Neural crest cell (in vitro differentiated cells): ENCODE measurements at regions not wholly inside any gene's neighbourhood (a gene's known extent, or its start where the extent isn't known, plus 50 kb on each side); places are given as distances from the start of the nearest gene placed in this dataset.

ENCODE experiments used
- DNase-seq: peaks from one replicate; pipeline ENCODE4 v3.0.0; 2021; ENCODE audit warnings: low read depth, mixed read lengths, low spot score
- H3K27ac Mint-ChIP-seq: one replicate; pipeline ENCODE4 v1.8.0; 2021; ENCODE audit warnings: mild to moderate bottlenecking, mixed read lengths; ENCODE audit not compliant: unreplicated experiment
- H3K27me3 Mint-ChIP-seq: 2 replicates; pipeline ENCODE4 v1.8.0; 2021; ENCODE audit warnings: low read depth, mild to moderate bottlenecking, mixed read lengths
- H3K36me3 Mint-ChIP-seq: 2 replicates; pipeline ENCODE4 v1.8.0; 2021; ENCODE audit warnings: low read depth, mild to moderate bottlenecking, mixed read lengths
- H3K4me1 Mint-ChIP-seq: 2 replicates; pipeline ENCODE4 v1.8.0; 2021; ENCODE audit warnings: mixed read lengths
- H3K4me3 Mint-ChIP-seq: one replicate; pipeline ENCODE4 v1.8.0; 2021; ENCODE audit warnings: mild to moderate bottlenecking, mixed read lengths
- H3K9me3 Mint-ChIP-seq: 2 replicates; pipeline ENCODE4 v1.8.0; 2021; ENCODE audit warnings: mixed read lengths
- CTCF ChIP-seq: fragments of 200-600 bp; sonication (generic); conservative IDR thresholded peaks from 2 replicates; pipeline ENCODE4 v1.5.0; 2021; ENCODE audit warnings: antibody characterized with exemption, mild to moderate bottlenecking

GRCh38 chr2:81481242-81481993 is 1176.9 kb upstream of the LRRTM1 start:
- DNase-seq = no peak
- no peak overlapping the region for H3K27ac Mint-ChIP-seq
- H3K27me3 Mint-ChIP-seq = no peaks in the 10 kb centered on the region
- no peaks in the 10 kb centered on the region for H3K36me3 Mint-ChIP-seq
- no peaks in the 10 kb centered on the region for H3K4me1 Mint-ChIP-seq
- H3K9me3 Mint-ChIP-seq = peaks cover 10% of the 10 kb centered on the region
- no peak for TF ChIP-seq CTCF
- no peak overlapping the region for H3K4me3 Mint-ChIP-seq

- DNase-seq = no peak
- Mint-ChIP-seq H3K36me3 (no peaks in the 10 kb centered on the region), H3K9me3 (peaks cover 3% of the 10 kb centered on the region), H3K4me1 (peaks cover 4% of the 10 kb centered on the region), H3K4me3 (no peak overlapping the region), H3K27me3 (no peaks in the 10 kb centered on the region), H3K27ac (no peak overlapping the region)
- TF ChIP-seq CTCF = no peak
Measured at GRCh38 chr2:81467096-81467495, 1162.5 kb upstream of the LRRTM1 start.

GRCh38 chr2:81462420-81462819 is 1157.9 kb upstream of the LRRTM1 start:
- TF ChIP-seq CTCF = no peak
- Mint-ChIP-seq H3K27ac (no peak overlapping the region), H3K9me3 (peaks cover 5% of the 10 kb centered on the region), H3K4me1 (peaks cover 4% of the 10 kb centered on the region), H3K4me3 (no peak overlapping the region), H3K27me3 (no peaks in the 10 kb centered on the region), H3K36me3 (no peaks in the 10 kb centered on the region)
- DNase-seq = no peak

GRCh38 chr2:81445176-81445575 is 1140.6 kb upstream of the LRRTM1 start:
- Mint-ChIP-seq H3K9me3 (no peaks in the 10 kb centered on the region), H3K36me3 (no peaks in the 10 kb centered on the region), H3K27me3 (no peaks in the 10 kb centered on the region), H3K4me3 (no peak overlapping the region), H3K4me1 (no peaks in the 10 kb centered on the region), H3K27ac (no peak overlapping the region)
- TF ChIP-seq CTCF = no peak
- DNase-seq = no peak

- DNase-seq = no peak
- Mint-ChIP-seq H3K36me3 (no peaks in the 10 kb centered on the region), H3K4me1 (peaks cover 8% of the 10 kb centered on the region), H3K4me3 (no peak overlapping the region), H3K27ac (no peak overlapping the region), H3K27me3 (no peaks in the 10 kb centered on the region), H3K9me3 (no peaks in the 10 kb centered on the region)
- TF ChIP-seq CTCF = no peak
Measured at GRCh38 chr2:81437456-81438000, 1133.0 kb upstream of the LRRTM1 start.
